Stimulated activated naive CD8-positive, alpha-beta T cell treated with anti-CD3 and anti-CD28 coated beads, Interleukin-15, Interleukin-2, amounts not matched to agents 100 U/mL and 50 U/mL, for 24 hours (primary cell): ENCODE measurements at regions not wholly inside any gene's neighbourhood (a gene's known extent, or its start where the extent isn't known, plus 50 kb on each side); places are given as distances from the start of the nearest gene placed in this dataset.
"Not testable (repeated sequence)": the region's sequence is repeated elsewhere in the genome, so short reads cannot be mapped to it uniquely, and the experiment has no call there.

Experiments used
- ATAC-seq: fragments of 150-1000 bp; cut with Tn5 transposase; one replicate; pipeline ENCODE4 v1.10.0; 2021
- DNase-seq: peaks from one replicate; pipeline ENCODE4 v3.0.0; 2021

- ATAC-seq (no peak), DNase-seq (no peak)
Measured at GRCh38 chr10:109405338-109405737, 518.0 kb downstream of the XPNPEP1 start.

GRCh38 chr10:109403551-109403950, 519.8 kb downstream of the XPNPEP1 start:
- ATAC-seq (no peak), DNase-seq (no peak)

- DNase-seq (no peak), ATAC-seq (no peak)
Measured at GRCh38 chr10:109393425-109393824, 529.9 kb downstream of the XPNPEP1 start.

- DNase-seq = no peak
Measured at GRCh38 chr10:109386921-109387320, 536.4 kb downstream of the XPNPEP1 start.

GRCh38 chr10:109386101-109386500, 537.2 kb downstream of the XPNPEP1 start:
- DNase-seq (no peak), ATAC-seq (no peak)

More at GRCh38 chr10:109386921-109387320, 536.4 kb downstream of the XPNPEP1 start:
- no peak for ATAC-seq

- DNase-seq (no peak), ATAC-seq (no peak)
Measured at GRCh38 chr10:109379186-109379585, 544.1 kb downstream of the XPNPEP1 start.

- ATAC-seq (no peak), DNase-seq (no peak)
Measured at GRCh38 chr10:109374215-109374614, 549.1 kb downstream of the XPNPEP1 start.

- DNase-seq = no peak
- ATAC-seq = no peak
Measured at GRCh38 chr10:109359316-109359715, 564.0 kb downstream of the XPNPEP1 start.

- ATAC-seq = no peak
Measured at GRCh38 chr10:109358325-109358724, 565.0 kb downstream of the XPNPEP1 start.

GRCh38 chr10:109348324-109348723, 575.0 kb downstream of the XPNPEP1 start:
- no peak for ATAC-seq
- no peak for DNase-seq

More at GRCh38 chr10:109358325-109358724, 565.0 kb downstream of the XPNPEP1 start:
- DNase-seq = no peak

GRCh38 chr10:109343293-109343692, 580.0 kb downstream of the XPNPEP1 start:
- DNase-seq (no peak), ATAC-seq (no peak)

GRCh38 chr10:109341986-109342385, 581.3 kb downstream of the XPNPEP1 start:
- no peak for ATAC-seq
- no peak for DNase-seq

GRCh38 chr10:109328001-109328400, 595.3 kb downstream of the XPNPEP1 start:
- no peak for ATAC-seq
- no peak for DNase-seq

- DNase-seq (no peak), ATAC-seq (no peak)
Measured at GRCh38 chr10:109327266-109327665, 596.0 kb downstream of the XPNPEP1 start.

GRCh38 chr10:109324721-109325120, 598.6 kb downstream of the XPNPEP1 start:
- ATAC-seq (no peak), DNase-seq (no peak)

- DNase-seq = no peak
- ATAC-seq = no peak
Measured at GRCh38 chr10:109317746-109318366, 605.5 kb downstream of the XPNPEP1 start.

GRCh38 chr10:109314016-109314415, 609.3 kb downstream of the XPNPEP1 start:
- not testable (repeated sequence) for ATAC-seq, DNase-seq

GRCh38 chr10:109312555-109312954, 610.8 kb downstream of the XPNPEP1 start:
- not testable (repeated sequence) for DNase-seq, ATAC-seq

GRCh38 chr10:109308971-109309370, 614.3 kb downstream of the XPNPEP1 start:
- ATAC-seq (no peak), DNase-seq (no peak)

GRCh38 chr10:109307102-109307501, 616.2 kb downstream of the XPNPEP1 start:
- ATAC-seq, DNase-seq: not testable (repeated sequence)

- ATAC-seq = no peak
- DNase-seq = no peak
Measured at GRCh38 chr10:109306698-109307097, 616.6 kb downstream of the XPNPEP1 start.

- DNase-seq = no peak
- ATAC-seq = no peak
Measured at GRCh38 chr10:109287858-109288257, 635.5 kb downstream of the XPNPEP1 start.

- ATAC-seq (no peak), DNase-seq (no peak)
Measured at GRCh38 chr10:109282510-109282909, 640.8 kb downstream of the XPNPEP1 start.

GRCh38 chr10:109281347-109281746, 642.0 kb downstream of the XPNPEP1 start:
- ATAC-seq (no peak), DNase-seq (no peak)
